ENCODE measurements at regions not wholly inside any gene's neighbourhood (a gene's known extent, or its start where the extent isn't known, plus 50 kb on each side); places are given as distances from the start of the nearest gene placed in this dataset.

DNA sequence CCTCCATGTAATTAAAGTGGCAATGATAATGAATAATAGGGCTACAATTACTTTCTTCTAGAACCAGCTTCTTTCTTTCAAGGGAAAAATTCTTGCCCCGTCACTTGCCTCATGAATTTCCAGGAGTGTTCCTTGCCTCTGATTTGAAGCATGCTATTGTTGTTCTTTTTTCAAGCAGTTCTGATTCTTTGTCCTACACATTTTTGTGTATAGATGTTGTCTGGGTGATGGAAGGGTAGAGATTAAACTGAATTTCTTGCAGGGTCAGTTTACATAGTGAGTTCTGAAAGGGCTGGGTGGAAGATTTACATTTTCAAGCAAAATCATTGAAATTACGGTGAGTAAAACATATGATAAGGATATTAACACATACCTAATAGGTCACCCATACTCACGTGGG lies 107.0 kb upstream of the TENM3 start:
- H4K20me1 ChIP-seq (ENCODE audit: insufficient read depth, low read length), result no peaks in the 10 kb centered on the region
- intact Hi-C loops (cut with micrococcal nuclease; ENCODE audit: unreplicated experiment) (no loop called here), in situ Hi-C loops (cut with HindIII; ENCODE audit: extremely low pct_ligation_motif_present, low pct_unique_long_range_greater_than_20kb) (no loop called here)
- no peaks in the 10 kb centered on the region for H3K4me1 ChIP-seq (ENCODE audit: insufficient read depth, low read length)
- no peak overlapping the region for H3K9ac ChIP-seq (ENCODE audit: insufficient read depth, low read depth, low read length)
- POLR2A ChIA-PET, result no interaction called here
- no peak overlapping the region for H3K27ac ChIP-seq (ENCODE audit: extremely low read length, insufficient read depth, low read length)
- BruUV-seq (replicated peaks), result no TSS peak
- 29% methylated on average over 3 of the region's 3 CpGs for WGBS (ENCODE audit: low lambda C conversion rate)
- FAIRE-seq, result no peak
- no peak overlapping the region for H3K4me3 ChIP-seq (replicated peaks in 1 of 3; ENCODE audit: insufficient read depth in 1 of 3, low read depth in 2 of 3, low read length in 3 of 3)
- no peak for DNase-seq (ENCODE audit: low spot score)
- no peak overlapping the region for H3K4me2 ChIP-seq (ENCODE audit: low read depth, low read length)
- ATAC-seq, result no peak
- no peak overlapping the region for H2AFZ ChIP-seq (ENCODE audit: low read length)
- H3K27me3 ChIP-seq (ENCODE audit: control insufficient read depth in 1 of 2, insufficient read depth in 2 of 2, low read length in 2 of 2), result peaks cover under 1 to 15% of the 10 kb centered on the region in 2 experiments; a peak in 2 of 5 replicates
- H3K36me3 ChIP-seq (replicated peaks in 1 of 2; ENCODE audit: control insufficient read depth in 1 of 2, insufficient read depth in 2 of 2, low read length in 2 of 2), result no peaks in the 10 kb centered on the region
- H3K79me2 ChIP-seq (ENCODE audit: insufficient read depth, low read length), result no peaks in the 10 kb centered on the region
- CTCF ChIA-PET (ENCODE audit: low intra/inter-chr PET ratio, low total read pairs), result no interaction called here
- no peak for TF ChIP-seq ZNF431 (CRISPR knock-in tag; IDR thresholded peaks at IDR 0.05; ENCODE audit: borderline replicate concordance, low read depth)
- no peak for TF ChIP-seq ATF1 (CRISPR knock-in tag; IDR thresholded peaks at IDR 0.05)
- no peak for TF ChIP-seq SALL1 (CRISPR knock-in tag; IDR thresholded peaks at IDR 0.05)
- TF ChIP-seq, protein P1, sequence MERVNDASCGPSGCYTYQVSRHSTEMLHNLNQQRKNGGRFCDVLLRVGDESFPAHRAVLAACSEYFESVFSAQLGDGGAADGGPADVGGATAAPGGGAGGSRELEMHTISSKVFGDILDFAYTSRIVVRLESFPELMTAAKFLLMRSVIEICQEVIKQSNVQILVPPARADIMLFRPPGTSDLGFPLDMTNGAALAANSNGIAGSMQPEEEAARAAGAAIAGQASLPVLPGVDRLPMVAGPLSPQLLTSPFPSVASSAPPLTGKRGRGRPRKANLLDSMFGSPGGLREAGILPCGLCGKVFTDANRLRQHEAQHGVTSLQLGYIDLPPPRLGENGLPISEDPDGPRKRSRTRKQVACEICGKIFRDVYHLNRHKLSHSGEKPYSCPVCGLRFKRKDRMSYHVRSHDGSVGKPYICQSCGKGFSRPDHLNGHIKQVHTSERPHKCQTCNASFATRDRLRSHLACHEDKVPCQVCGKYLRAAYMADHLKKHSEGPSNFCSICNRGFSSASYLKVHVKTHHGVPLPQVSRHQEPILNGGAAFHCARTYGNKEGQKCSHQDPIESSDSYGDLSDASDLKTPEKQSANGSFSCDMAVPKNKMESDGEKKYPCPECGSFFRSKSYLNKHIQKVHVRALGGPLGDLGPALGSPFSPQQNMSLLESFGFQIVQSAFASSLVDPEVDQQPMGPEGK (CRISPR knock-in tag; IDR thresholded peaks at IDR 0.05), result no peak
- no peak for TF ChIP-seq ZNF460 (CRISPR knock-in tag; IDR thresholded peaks at IDR 0.05; ENCODE audit: borderline replicate concordance)
- TF ChIP-seq SMAD9 (CRISPR knock-in tag; IDR thresholded peaks at IDR 0.05), result no peak
- TF ChIP-seq NFYC (CRISPR knock-in tag; IDR thresholded peaks at IDR 0.05), result no peak
- TF ChIP-seq ARNTL (CRISPR knock-in tag; IDR thresholded peaks at IDR 0.05), result no peak
- TF ChIP-seq ZBTB21 (CRISPR knock-in tag; IDR thresholded peaks at IDR 0.05), result no peak
- no peak for TF ChIP-seq KMT2B (CRISPR knock-in tag; IDR thresholded peaks at IDR 0.05)
- no peaks in the 10 kb centered on the region for H3K9me3 ChIP-seq (ENCODE audit: low read length)

Data from HepG2 (cell line).